ENCODE measurements at regions not wholly inside any gene's neighbourhood (a gene's known extent, or its start where the extent isn't known, plus 50 kb on each side); places are given as distances from the start of the nearest gene placed in this dataset.
"Not testable (repeated sequence)": the region's sequence is repeated elsewhere in the genome, so short reads cannot be mapped to it uniquely, and the experiment has no call there.

- RAD21 ChIA-PET (ENCODE audit: low non-redundant PET in 1 of 2, low total read pairs in 2 of 2, uncharacterized antibody in 2 of 2, unreplicated experiment in 2 of 2); H3K36me3 ChIP-seq (ENCODE audit: control insufficient read depth in 1 of 2, insufficient read depth in 2 of 2, low read length in 2 of 2); H3K27ac ChIP-seq (ENCODE audit: low read depth, low read length); H4K20me1 ChIP-seq (ENCODE audit: insufficient read depth); H3K9ac ChIP-seq (ENCODE audit: low read length); POLR2A ChIA-PET; BruUV-seq (replicated peaks); H3K27me3 ChIP-seq (ENCODE audit: insufficient read depth, low read length); H3K79me2 ChIP-seq (ENCODE audit: insufficient read depth, low read length); H3K4me1 ChIP-seq (ENCODE audit: control insufficient read depth in 1 of 2, insufficient read depth in 2 of 2, low read length in 2 of 2); H3K9me2 ChIP-seq (ENCODE audit: insufficient read depth); H3K4me3 ChIP-seq (replicated peaks in 1 of 2; ENCODE audit: low read depth in 1 of 2, low read length in 2 of 2); DNase-seq (ENCODE audit: low read depth, low spot score); H3K4me2 ChIP-seq (ENCODE audit: low read length); H3K9me3 ChIP-seq (ENCODE audit: control insufficient read depth in 1 of 2, insufficient read depth in 1 of 2, low read depth in 1 of 2, low read length in 2 of 2); ATAC-seq; intact Hi-C loops (cut with micrococcal nuclease); CTCF ChIA-PET; H2AFZ ChIP-seq (ENCODE audit: low read depth, low read length, poor library complexity, severe bottlenecking): not testable (repeated sequence)
Observed at GRCh38 chr17:20387549-20387948, 79.8 kb downstream of the LGALS9B start.

- H3K79me2 ChIP-seq (ENCODE audit: insufficient read depth, low read length); H3K4me1 ChIP-seq (ENCODE audit: control insufficient read depth in 1 of 2, insufficient read depth in 2 of 2, low read length in 2 of 2); RAD21 ChIA-PET (ENCODE audit: low non-redundant PET in 1 of 2, low total read pairs in 2 of 2, uncharacterized antibody in 2 of 2, unreplicated experiment in 2 of 2); H2AFZ ChIP-seq (ENCODE audit: low read depth, low read length, poor library complexity, severe bottlenecking); H4K20me1 ChIP-seq (ENCODE audit: insufficient read depth); H3K27ac ChIP-seq (ENCODE audit: low read depth, low read length); H3K27me3 ChIP-seq (ENCODE audit: insufficient read depth, low read length); POLR2A ChIA-PET; H3K9me3 ChIP-seq (ENCODE audit: control insufficient read depth in 1 of 2, insufficient read depth in 1 of 2, low read depth in 1 of 2, low read length in 2 of 2); H3K9me2 ChIP-seq (ENCODE audit: insufficient read depth); H3K9ac ChIP-seq (ENCODE audit: low read length); CTCF ChIA-PET; intact Hi-C loops (cut with micrococcal nuclease); H3K4me3 ChIP-seq (replicated peaks in 1 of 2; ENCODE audit: low read depth in 1 of 2, low read length in 2 of 2); H3K4me2 ChIP-seq (ENCODE audit: low read length); BruUV-seq (replicated peaks); H3K36me3 ChIP-seq (ENCODE audit: control insufficient read depth in 1 of 2, insufficient read depth in 2 of 2, low read length in 2 of 2): not testable (repeated sequence)
- peak; percentile 88 for ATAC-seq
- TF ChIP-seq RAD21 (IDR thresholded peaks at IDR 0.05; ENCODE audit: low read depth) (peak; percentile 50), CTCF (IDR thresholded peaks at IDR 0.05 in 2 of 3, conservative IDR thresholded peaks at IDR 0.05 in 1 of 3; ENCODE audit: borderline replicate concordance in 1 of 3, insufficient read depth in 1 of 3, low read depth in 2 of 3, low read length in 2 of 3) (peak; percentile 30 to 53 (median 51); a peak in 5 of 6 replicates)
- peak; percentile 0 for DNase-seq (ENCODE audit: low read depth, low spot score)
Observed at GRCh38 chr17:20381358-20382300, 85.7 kb downstream of the LGALS9B start.

DNA sequence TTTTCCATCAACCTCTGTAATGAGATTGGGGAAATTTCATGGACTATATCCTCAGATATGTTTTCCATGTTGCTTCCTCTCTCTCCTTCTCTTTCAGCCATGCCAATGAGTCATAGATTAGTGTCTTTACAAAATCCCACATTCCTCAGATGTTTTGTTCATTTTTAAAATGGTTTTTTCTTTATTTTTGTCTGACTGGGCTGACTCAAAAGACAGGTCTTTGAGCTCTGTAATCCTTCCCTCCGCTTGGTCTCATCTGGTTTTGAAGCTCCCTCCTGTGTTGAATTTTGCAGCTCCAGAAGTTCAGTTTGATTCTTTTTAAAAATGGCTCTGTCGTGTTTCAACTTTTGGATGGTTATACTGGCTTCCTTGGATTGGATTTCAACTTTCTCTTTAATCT, 86.7 kb downstream of the LGALS9B start:
- POLR2A ChIA-PET; H3K27ac ChIP-seq (ENCODE audit: low read depth, low read length); H3K9ac ChIP-seq (ENCODE audit: low read length); H2AFZ ChIP-seq (ENCODE audit: low read depth, low read length, poor library complexity, severe bottlenecking); intact Hi-C loops (cut with micrococcal nuclease); CTCF ChIA-PET; H4K20me1 ChIP-seq (ENCODE audit: insufficient read depth); H3K4me1 ChIP-seq (ENCODE audit: control insufficient read depth in 1 of 2, insufficient read depth in 2 of 2, low read length in 2 of 2); DNase-seq (ENCODE audit: low read depth, low spot score); H3K36me3 ChIP-seq (ENCODE audit: control insufficient read depth in 1 of 2, insufficient read depth in 2 of 2, low read length in 2 of 2); RAD21 ChIA-PET (ENCODE audit: low non-redundant PET in 1 of 2, low total read pairs in 2 of 2, uncharacterized antibody in 2 of 2, unreplicated experiment in 2 of 2); ATAC-seq; H3K9me2 ChIP-seq (ENCODE audit: insufficient read depth); H3K27me3 ChIP-seq (ENCODE audit: insufficient read depth, low read length); H3K9me3 ChIP-seq (ENCODE audit: control insufficient read depth in 1 of 2, insufficient read depth in 1 of 2, low read depth in 1 of 2, low read length in 2 of 2); H3K4me3 ChIP-seq (replicated peaks in 1 of 2; ENCODE audit: low read depth in 1 of 2, low read length in 2 of 2); H3K79me2 ChIP-seq (ENCODE audit: insufficient read depth, low read length); H3K4me2 ChIP-seq (ENCODE audit: low read length); BruUV-seq (replicated peaks): not testable (repeated sequence)

DNA sequence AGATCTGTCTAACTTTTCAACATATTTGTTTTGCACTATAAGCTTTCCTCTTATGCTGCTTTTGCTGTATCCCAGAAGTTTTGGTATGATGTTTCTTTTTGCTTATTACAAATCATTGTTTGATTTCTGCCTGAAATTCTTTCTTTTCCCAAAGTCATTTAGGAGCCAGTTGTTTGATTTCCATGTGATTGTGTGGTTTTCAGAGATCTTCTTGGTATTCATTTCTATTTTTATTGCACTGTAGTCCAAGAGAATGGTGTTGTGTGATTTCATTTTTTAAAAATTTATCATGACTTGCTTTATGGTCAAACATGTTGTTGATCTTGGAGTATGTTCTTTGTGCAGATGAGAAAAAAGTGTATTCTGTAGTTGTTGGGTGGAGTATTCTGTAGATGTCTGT, 88.1 kb downstream of the LGALS9B start:
- H3K4me1 ChIP-seq (ENCODE audit: control insufficient read depth in 1 of 2, insufficient read depth in 2 of 2, low read length in 2 of 2); H3K9me3 ChIP-seq (ENCODE audit: control insufficient read depth in 1 of 2, insufficient read depth in 1 of 2, low read depth in 1 of 2, low read length in 2 of 2); ATAC-seq; H2AFZ ChIP-seq (ENCODE audit: low read depth, low read length, poor library complexity, severe bottlenecking); POLR2A ChIA-PET; H3K36me3 ChIP-seq (ENCODE audit: control insufficient read depth in 1 of 2, insufficient read depth in 2 of 2, low read length in 2 of 2); H3K79me2 ChIP-seq (ENCODE audit: insufficient read depth, low read length); H4K20me1 ChIP-seq (ENCODE audit: insufficient read depth); H3K4me3 ChIP-seq (replicated peaks in 1 of 2; ENCODE audit: low read depth in 1 of 2, low read length in 2 of 2); H3K27me3 ChIP-seq (ENCODE audit: insufficient read depth, low read length); BruUV-seq (replicated peaks); intact Hi-C loops (cut with micrococcal nuclease); DNase-seq (ENCODE audit: low read depth, low spot score); CTCF ChIA-PET; RAD21 ChIA-PET (ENCODE audit: low non-redundant PET in 1 of 2, low total read pairs in 2 of 2, uncharacterized antibody in 2 of 2, unreplicated experiment in 2 of 2); H3K9me2 ChIP-seq (ENCODE audit: insufficient read depth); H3K9ac ChIP-seq (ENCODE audit: low read length); H3K27ac ChIP-seq (ENCODE audit: low read depth, low read length); H3K4me2 ChIP-seq (ENCODE audit: low read length): not testable (repeated sequence)

All from HCT116 (cell line).